Body of pancreas (tissue), 4 donors: ENCODE measurements at regions not wholly inside any gene's neighbourhood (a gene's known extent, or its start where the extent isn't known, plus 50 kb on each side); places are given as distances from the start of the nearest gene placed in this dataset.

Experiments
- POLR2A ChIP-seq, 3 donors: fragments of 450-650 bp; IDR thresholded peaks; one replicate each; pipeline ENCODE4 v1.6.1; 2016; ENCODE audit warnings: antibody characterized with exemption in 3 of 3, mild to moderate bottlenecking in 2 of 3
- TF ChIP-seq, protein P1 (sequence below), 7 experiments: fragments of 450-650 bp in 4 of 7; fragments of 200-600 bp in 3 of 7; sonication (generic) in 3 of 7; IDR thresholded peaks; one replicate each; pipeline ENCODE4 v1.5.1; 2016 to 2019; ENCODE audit warnings: antibody characterized with exemption in 7 of 7

DNA sequence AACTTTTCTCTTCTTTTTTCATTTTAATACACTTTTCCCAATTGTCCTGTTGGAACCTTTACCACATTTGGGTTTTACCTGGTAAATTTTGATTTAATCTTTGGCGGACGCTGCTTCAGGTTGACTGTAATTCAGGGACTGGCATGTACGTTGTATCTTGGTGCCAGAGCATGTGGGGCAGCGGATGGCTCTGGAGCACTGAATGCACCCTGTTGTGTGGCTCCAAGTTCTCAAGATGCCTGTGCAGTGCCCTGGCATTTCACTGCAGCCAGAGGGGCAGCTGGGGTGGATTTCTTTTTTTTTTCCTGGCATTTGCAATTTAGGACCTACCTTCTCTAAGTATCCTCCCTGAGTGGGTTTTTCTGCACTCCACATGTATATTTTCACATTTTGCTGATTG, 242.2 kb downstream of the BLID start:
- TF ChIP-seq, protein P1, sequence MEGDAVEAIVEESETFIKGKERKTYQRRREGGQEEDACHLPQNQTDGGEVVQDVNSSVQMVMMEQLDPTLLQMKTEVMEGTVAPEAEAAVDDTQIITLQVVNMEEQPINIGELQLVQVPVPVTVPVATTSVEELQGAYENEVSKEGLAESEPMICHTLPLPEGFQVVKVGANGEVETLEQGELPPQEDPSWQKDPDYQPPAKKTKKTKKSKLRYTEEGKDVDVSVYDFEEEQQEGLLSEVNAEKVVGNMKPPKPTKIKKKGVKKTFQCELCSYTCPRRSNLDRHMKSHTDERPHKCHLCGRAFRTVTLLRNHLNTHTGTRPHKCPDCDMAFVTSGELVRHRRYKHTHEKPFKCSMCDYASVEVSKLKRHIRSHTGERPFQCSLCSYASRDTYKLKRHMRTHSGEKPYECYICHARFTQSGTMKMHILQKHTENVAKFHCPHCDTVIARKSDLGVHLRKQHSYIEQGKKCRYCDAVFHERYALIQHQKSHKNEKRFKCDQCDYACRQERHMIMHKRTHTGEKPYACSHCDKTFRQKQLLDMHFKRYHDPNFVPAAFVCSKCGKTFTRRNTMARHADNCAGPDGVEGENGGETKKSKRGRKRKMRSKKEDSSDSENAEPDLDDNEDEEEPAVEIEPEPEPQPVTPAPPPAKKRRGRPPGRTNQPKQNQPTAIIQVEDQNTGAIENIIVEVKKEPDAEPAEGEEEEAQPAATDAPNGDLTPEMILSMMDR (IDR thresholded peaks at IDR 0.05) = no peak
- TF ChIP-seq POLR2A (IDR thresholded peaks at IDR 0.05) = no peak
